ENCODE measurements at regions not wholly inside any gene's neighbourhood (a gene's known extent, or its start where the extent isn't known, plus 50 kb on each side); places are given as distances from the start of the nearest gene placed in this dataset.

GRCh38 chr22:46029036-46029435 lies 52.1 kb upstream of the WNT7B start:
- no peak overlapping the region for H4K5ac ChIP-seq (ENCODE audit: insufficient read length, low read depth, low read length)
- no peak overlapping the region for H2AK5ac ChIP-seq (ENCODE audit: insufficient read length, low read length)
- H4K8ac ChIP-seq (replicated peaks; ENCODE audit: insufficient read length, low read depth, low read length) = no peak overlapping the region
- H2BK12ac ChIP-seq (ENCODE audit: insufficient read length, low read depth, low read length) = no peak overlapping the region
- no peak overlapping the region for H3K27ac Mint-ChIP-seq
- H3K4me3 Mint-ChIP-seq = no peak overlapping the region
- no peak overlapping the region for H4K91ac ChIP-seq (ENCODE audit: insufficient read length, low read depth, low read length)
- peaks cover 49% of the 10 kb centered on the region for H3K27me3 Mint-ChIP-seq (ENCODE audit: low read depth)
- H4K20me1 ChIP-seq (ENCODE audit: control insufficient read depth, insufficient read depth, insufficient read length) = no peaks in the 10 kb centered on the region
- H3K14ac ChIP-seq (ENCODE audit: insufficient read depth, low read length) = no peak overlapping the region
- H3K27me3 ChIP-seq (ENCODE audit: insufficient read depth, low read length) = peaks cover 16% of the 10 kb centered on the region; the same call in 1 of the 2 replicates
- no peaks in the 10 kb centered on the region for H3K79me1 ChIP-seq (ENCODE audit: insufficient read depth, low read depth, low read length, poor library complexity, severe bottlenecking)
- no peak overlapping the region for H3T11ph ChIP-seq (ENCODE audit: low read length)
- H3K36me3 Mint-ChIP-seq (ENCODE audit: insufficient read depth in 1 of 3, low read depth in 3 of 3) = no peaks in the 10 kb centered on the region
- H2AFZ ChIP-seq (ENCODE audit: low read length) = no peak overlapping the region
- H3K79me2 ChIP-seq (ENCODE audit: insufficient read depth, low read length) = no peaks in the 10 kb centered on the region
- no peaks in the 10 kb centered on the region for H3K23me2 ChIP-seq (ENCODE audit: insufficient read length, low read depth, low read length, poor library complexity, severe bottlenecking)
- no peak overlapping the region for H2BK15ac ChIP-seq (ENCODE audit: low read depth, low read length)
- H3K4ac ChIP-seq (ENCODE audit: low read depth, low read length) = no peak overlapping the region
- no peak overlapping the region for H2BK20ac ChIP-seq (ENCODE audit: low read depth, low read length, poor library complexity, severe bottlenecking)
- peaks cover 31 to 42% of the 10 kb centered on the region in 2 experiments for H3K4me1 Mint-ChIP-seq
- H3K4me2 ChIP-seq (ENCODE audit: insufficient read depth, insufficient read length, low read length) = no peak overlapping the region
- H3K9ac ChIP-seq (ENCODE audit: extremely low read depth, insufficient read length, low read length) = no peak overlapping the region
- no peak overlapping the region for H3K18ac ChIP-seq (ENCODE audit: insufficient read length, low read depth, low read length)
- no CpG with 5 or more reads among the region's 8 CpGs for WGBS (ENCODE audit: extremely low coverage, insufficient read length, low lambda C conversion rate)
- peaks cover 4% of the 10 kb centered on the region; the same call in 1 of the 2 replicates for H3K4me1 ChIP-seq (ENCODE audit: insufficient read depth, low read length)
- DNase-seq = no peak
- TF ChIP-seq CTCF (conservative IDR thresholded peaks at IDR 0.05) = no peak
- no peak overlapping the region for H3K56ac ChIP-seq (ENCODE audit: insufficient read length, low read depth, low read length)
- H3K27ac ChIP-seq (ENCODE audit: insufficient read length, low read depth, low read length) = no peak overlapping the region
- H3K9me3 ChIP-seq (ENCODE audit: control insufficient read depth, low read depth, low read length) = no peaks in the 10 kb centered on the region
- no peak overlapping the region for H3K23ac ChIP-seq (ENCODE audit: insufficient read length, low read depth, low read length)
- peaks cover 0 to 2% of the 10 kb centered on the region in 2 experiments; a peak in 2 of 5 replicates for H3K9me3 Mint-ChIP-seq
- no peak overlapping the region for H2BK5ac ChIP-seq (ENCODE audit: insufficient read length, low read length)
- no peak overlapping the region for H2BK120ac ChIP-seq (ENCODE audit: low read depth, low read length, poor library complexity, severe bottlenecking)
